Upper lobe of left lung (tissue), 6 donors: ENCODE measurements at regions not wholly inside any gene's neighbourhood (a gene's known extent, or its start where the extent isn't known, plus 50 kb on each side); places are given as distances from the start of the nearest gene placed in this dataset.
"Not testable (repeated sequence)": the region's sequence is repeated elsewhere in the genome, so short reads cannot be mapped to it uniquely, and the experiment has no call there.

ENCODE experiments used
- ATAC-seq, 2 donors: fragments of 200-7000 bp; cut with Tn5 transposase; one replicate each; pipeline ENCODE4 v1.9.1; 2022; ENCODE audit warnings: mild to moderate bottlenecking in 2 of 2, moderate library complexity in 2 of 2; ENCODE audit not compliant: low FRiP score in 2 of 2
- DNase-seq, 2 donors: peaks; one replicate each; pipeline ENCODE4 v3.0.0-alpha.2; 2019 to 2020
- H3K27ac ChIP-seq, 4 donors: fragments of 200-600 bp; sonication (generic); one replicate each; pipeline ENCODE4 v1.5.1; 2016 to 2019
- H3K27me3 ChIP-seq, 4 donors: fragments of 200-600 bp; sonication (generic); one replicate each; pipeline ENCODE4 v1.5.1; 2017 to 2019
- H3K36me3 ChIP-seq, 4 donors: fragments of 200-600 bp; sonication (generic); one replicate each; pipeline ENCODE4 v1.5.1; 2016 to 2019
- H3K4me1 ChIP-seq, 4 donors: fragments of 200-600 bp; sonication (generic); one replicate each; pipeline ENCODE4 v1.5.1; 2018 to 2019
- H3K4me3 ChIP-seq, 4 donors: fragments of 200-600 bp; sonication (generic); one replicate each; pipeline ENCODE4 v1.5.1; 2017 to 2019; ENCODE audit warnings: mild to moderate bottlenecking in 2 of 4, moderate library complexity in 1 of 4
- H3K9me3 ChIP-seq, 4 donors: fragments of 200-600 bp; sonication (generic); one replicate each; pipeline ENCODE4 v1.5.1; 2018 to 2019
- CTCF ChIP-seq, 6 experiments: fragments of 450-650 bp in 4 of 6; fragments of 200-600 bp in 2 of 6; sonication (generic) in 2 of 6; IDR thresholded peaks; one replicate each; pipeline ENCODE4 v1.5.1; 2016 to 2019; ENCODE audit warnings: antibody characterized with exemption in 6 of 6
- EP300 ChIP-seq, 4 donors: sonication (generic); formaldehyde crosslinking; IDR thresholded peaks; one replicate each; pipeline ENCODE4 v1.5.1; 2017; ENCODE audit warnings: antibody characterized with exemption in 4 of 4, control low read depth in 2 of 4
- POLR2A ChIP-seq, 4 donors: fragments of 450-650 bp; IDR thresholded peaks; one replicate each; pipeline ENCODE4 v1.5.1; 2016 to 2017; ENCODE audit warnings: antibody characterized with exemption in 4 of 4, mild to moderate bottlenecking in 2 of 4
- POLR2AphosphoS5 ChIP-seq, 2 donors: sonication (generic); formaldehyde crosslinking; IDR thresholded peaks; one replicate each; pipeline ENCODE4 v1.5.1; 2017; ENCODE audit warnings: antibody characterized with exemption in 2 of 2
- WGBS, 2 donors: methylation state at CpG; one replicate each; pipeline ENCODE4 v1.1.5; 2017 to 2018; 5-methylcytosine and 5-hydroxymethylcytosine counted together
- donor health status: DM: no; HTN: no; CAD: no; lungs with moderate emphysema.
- donor health status: DM: no; HTN: yes; CAD: no; lungs with severe emphysema.

- no peak for TF ChIP-seq POLR2A (IDR thresholded peaks at IDR 0.05)
- no peak for TF ChIP-seq POLR2AphosphoS5 (IDR thresholded peaks at IDR 0.05)
- no peak for TF ChIP-seq CTCF (IDR thresholded peaks at IDR 0.05)
- no peak for TF ChIP-seq EP300 (IDR thresholded peaks at IDR 0.05)
- H3K27me3 ChIP-seq: no peaks in the 10 kb centered on the region
These were observed 180.7 kb upstream of the PFKP start for GRCh38 chr10:2886662-2887061.

GRCh38 chr10:2885288-2886278 lies 181.8 kb upstream of the PFKP start:
- H3K4me1 ChIP-seq: no peaks in the 10 kb centered on the region
- H3K4me3 ChIP-seq: no peak overlapping the region
- H3K9me3 ChIP-seq: no peaks in the 10 kb centered on the region
- H3K27me3 ChIP-seq: no peaks in the 10 kb centered on the region
- H3K36me3 ChIP-seq: no peaks in the 10 kb centered on the region
- DNase-seq: no peak
- ATAC-seq: no peak
- TF ChIP-seq POLR2AphosphoS5 (IDR thresholded peaks at IDR 0.05): no peak
- no peak for TF ChIP-seq POLR2A (IDR thresholded peaks at IDR 0.05)
- no peak for TF ChIP-seq CTCF (IDR thresholded peaks at IDR 0.05)
- TF ChIP-seq EP300 (IDR thresholded peaks at IDR 0.05): no peak
- no peak overlapping the region for H3K27ac ChIP-seq
- 78 to 84% methylated on average over 9 to 10 of the region's 10 CpGs for WGBS, 2 donors

More at GRCh38 chr10:2886662-2887061, 180.7 kb upstream of the PFKP start:
- no peak for DNase-seq
- Histone ChIP-seq H3K9me3 (no peaks in the 10 kb centered on the region), H3K4me1 (no peaks in the 10 kb centered on the region), H3K27ac (no peak overlapping the region), H3K36me3 (no peaks in the 10 kb centered on the region), H3K4me3 (no peak overlapping the region)
- ATAC-seq: no peak
- 78 to 79% methylated on average over 12 of the region's 12 CpGs for WGBS, 2 donors

- not testable (repeated sequence) for ATAC-seq, H3K4me1 ChIP-seq
- 77 to 87% methylated on average over 4 of the region's 4 CpGs for whole genome bisulfite sequencing, 2 donors
These were observed 183.3 kb upstream of the PFKP start for GRCh38 chr10:2883983-2884540.

GRCh38 chr10:2883238-2883637 lies 184.1 kb upstream of the PFKP start:
- TF ChIP-seq POLR2A (IDR thresholded peaks at IDR 0.05): no peak
- TF ChIP-seq CTCF (IDR thresholded peaks at IDR 0.05): no peak
- TF ChIP-seq EP300 (IDR thresholded peaks at IDR 0.05): no peak
- TF ChIP-seq POLR2AphosphoS5 (IDR thresholded peaks at IDR 0.05): no peak
- Histone ChIP-seq H3K4me3 (no peak overlapping the region), H3K9me3 (no peaks in the 10 kb centered on the region), H3K27me3 (no peaks in the 10 kb centered on the region), H3K4me1 (no peaks in the 10 kb centered on the region), H3K36me3 (no peaks in the 10 kb centered on the region), H3K27ac (no peak overlapping the region)
- DNase-seq (no peak), ATAC-seq (no peak)
- 90 to 97% methylated on average over 1 of the region's 1 CpG for WGBS, 2 donors

More at GRCh38 chr10:2883983-2884540, 183.3 kb upstream of the PFKP start:
- DNase-seq, H3K36me3 ChIP-seq, H3K27ac ChIP-seq, H3K9me3 ChIP-seq, H3K27me3 ChIP-seq, H3K4me3 ChIP-seq: not testable (repeated sequence)

GRCh38 chr10:2882628-2883027 lies 184.7 kb upstream of the PFKP start:
- no peaks in the 10 kb centered on the region for H3K27me3 ChIP-seq
- no peak overlapping the region for H3K27ac ChIP-seq
- WGBS, 2 donors: 82 to 87% methylated on average over 9 of the region's 9 CpGs
- no peaks in the 10 kb centered on the region for H3K36me3 ChIP-seq
- no peak overlapping the region for H3K4me3 ChIP-seq
- H3K4me1 ChIP-seq: no peaks in the 10 kb centered on the region
- ATAC-seq (no peak), DNase-seq (no peak)
- H3K9me3 ChIP-seq: no peaks in the 10 kb centered on the region
- TF ChIP-seq CTCF (IDR thresholded peaks at IDR 0.05): no peak
- TF ChIP-seq EP300 (IDR thresholded peaks at IDR 0.05): no peak
- no peak for TF ChIP-seq POLR2AphosphoS5 (IDR thresholded peaks at IDR 0.05)
- no peak for TF ChIP-seq POLR2A (IDR thresholded peaks at IDR 0.05)
